H9 (cell line): ENCODE measurements at regions not wholly inside any gene's neighbourhood (a gene's known extent, or its start where the extent isn't known, plus 50 kb on each side); places are given as distances from the start of the nearest gene placed in this dataset.

Experiments
- DNase-seq: peaks from one replicate; pipeline ENCODE4 v3.0.0-alpha.2; 2017
- H2AFZ ChIP-seq: one replicate; pipeline ENCODE4 v1.6.1; 2013; ENCODE audit warnings: mild to moderate bottlenecking, low read length, control low read depth, moderate library complexity
- H2AK5ac ChIP-seq: 2 replicates; pipeline ENCODE4 v1.6.1; 2013; ENCODE audit warnings: low read length, control low read depth, mixed read lengths; ENCODE audit not compliant: insufficient read length
- H2BK120ac ChIP-seq: one replicate; pipeline ENCODE4 v1.6.1; 2013; ENCODE audit warnings: low read depth, mild to moderate bottlenecking, low read length, control low read depth, inconsistent platforms; ENCODE audit not compliant: poor library complexity, severe bottlenecking
- H2BK12ac ChIP-seq: 2 replicates; pipeline ENCODE4 v1.6.1; 2013; ENCODE audit warnings: low read length, control low read depth, mixed read lengths, low read depth; ENCODE audit not compliant: insufficient read length
- H2BK15ac ChIP-seq: 2 replicates; pipeline ENCODE4 v1.6.1; 2013; ENCODE audit warnings: low read depth, low read length, control low read depth
- H2BK20ac ChIP-seq: one replicate; pipeline ENCODE4 v1.6.1; 2013; ENCODE audit warnings: low read depth, mild to moderate bottlenecking, low read length, control low read depth, inconsistent platforms; ENCODE audit not compliant: poor library complexity, severe bottlenecking
- H2BK5ac ChIP-seq: 2 replicates; pipeline ENCODE4 v1.6.1; 2013; ENCODE audit warnings: low read length, control low read depth, mixed read lengths; ENCODE audit not compliant: insufficient read length
- H3K14ac ChIP-seq: 2 replicates; pipeline ENCODE4 v1.6.1; 2013; ENCODE audit warnings: low read length, control low read depth; ENCODE audit not compliant: insufficient read depth
- H3K18ac ChIP-seq: 2 replicates; pipeline ENCODE4 v1.6.1; 2013; ENCODE audit warnings: low read depth, mild to moderate bottlenecking, mixed read lengths, low read length, control low read depth; ENCODE audit not compliant: insufficient read length
- H3K23ac ChIP-seq: 2 replicates; pipeline ENCODE4 v1.6.1; 2013; ENCODE audit warnings: low read length, control low read depth, mixed read lengths, low read depth; ENCODE audit not compliant: insufficient read length
- H3K23me2 ChIP-seq: 2 replicates; pipeline ENCODE4 v1.6.1; 2013; ENCODE audit warnings: low read depth, mild to moderate bottlenecking, mixed read lengths, low read length, control low read depth; ENCODE audit not compliant: insufficient read length, poor library complexity, severe bottlenecking
- H3K27ac ChIP-seq: 2 replicates; pipeline ENCODE4 v1.5.1; 2013; ENCODE audit warnings: low read length, control low read depth, mixed read lengths, low read depth; ENCODE audit not compliant: insufficient read length
- H3K27me3 ChIP-seq: 2 replicates; pipeline ENCODE4 v1.6.1; 2013; ENCODE audit warnings: low read length, control low read depth, inconsistent platforms; ENCODE audit not compliant: insufficient read depth
- H3K4ac ChIP-seq: 2 replicates; pipeline ENCODE4 v1.6.1; 2013; ENCODE audit warnings: low read depth, mild to moderate bottlenecking, control low read depth, inconsistent platforms, low read length, moderate library complexity
- H3K4me1 ChIP-seq: 2 replicates; pipeline ENCODE4 v1.6.1; 2013; ENCODE audit warnings: low read length, control low read depth, inconsistent platforms; ENCODE audit not compliant: insufficient read depth
- H3K4me2 ChIP-seq: 2 replicates; pipeline ENCODE4 v1.6.1; 2013; ENCODE audit warnings: low read length, control low read depth, mixed read lengths; ENCODE audit not compliant: insufficient read length, insufficient read depth
- H3K56ac ChIP-seq: 2 replicates; pipeline ENCODE4 v1.6.1; 2013; ENCODE audit warnings: low read depth, mild to moderate bottlenecking, mixed read lengths, low read length, control low read depth; ENCODE audit not compliant: insufficient read length
- H3K79me1 ChIP-seq: 2 replicates; pipeline ENCODE4 v1.6.1; 2013; ENCODE audit warnings: low read depth, mild to moderate bottlenecking, moderate library complexity, low read length, control low read depth, inconsistent platforms; ENCODE audit not compliant: insufficient read depth, poor library complexity, severe bottlenecking
- H3K79me2 ChIP-seq: 2 replicates; pipeline ENCODE4 v1.6.1; 2013; ENCODE audit warnings: low read length, control low read depth, inconsistent platforms; ENCODE audit not compliant: insufficient read depth
- H3K9ac ChIP-seq: 2 replicates; pipeline ENCODE4 v1.6.1; 2013; ENCODE audit warnings: low read length, control low read depth, mixed read lengths; ENCODE audit not compliant: insufficient read length; ENCODE audit errors: extremely low read depth
- H3K9me3 ChIP-seq: one replicate; pipeline ENCODE4 v1.6.1; 2013; ENCODE audit warnings: low read depth, low read length, inconsistent platforms; ENCODE audit not compliant: control insufficient read depth
- H3T11ph ChIP-seq: one replicate; pipeline ENCODE4 v1.6.1; 2013; ENCODE audit warnings: mild to moderate bottlenecking, low read length, control low read depth, inconsistent platforms
- H4K20me1 ChIP-seq: one replicate; pipeline ENCODE4 v1.6.1; 2013; ENCODE audit not compliant: control insufficient read depth, insufficient read length, insufficient read depth
- H4K5ac ChIP-seq: 2 replicates; pipeline ENCODE4 v1.6.1; 2013; ENCODE audit warnings: low read depth, mild to moderate bottlenecking, mixed read lengths, low read length, control low read depth; ENCODE audit not compliant: insufficient read length
- H4K8ac ChIP-seq: replicated peaks from 2 replicates; pipeline ENCODE4 v1.6.1; 2013; ENCODE audit warnings: low read length, control low read depth, mixed read lengths, low read depth; ENCODE audit not compliant: insufficient read length
- H4K91ac ChIP-seq: 2 replicates; pipeline ENCODE4 v1.6.1; 2013; ENCODE audit warnings: low read depth, mild to moderate bottlenecking, moderate library complexity, mixed read lengths, low read length, control low read depth; ENCODE audit not compliant: insufficient read length
- H3K27ac Mint-ChIP-seq, 3 experiments: 2 replicates in 2 of 3; 3 replicates in 1 of 3; pipeline ENCODE4 v1.8.0; 2020 to 2021; ENCODE audit warnings: mixed read lengths in 3 of 3, mild to moderate bottlenecking in 1 of 3, moderate library complexity in 1 of 3
- H3K27me3 Mint-ChIP-seq: 2 replicates; pipeline ENCODE4 v1.8.0; 2021; ENCODE audit warnings: low read depth, mild to moderate bottlenecking, moderate library complexity, mixed read lengths
- H3K36me3 Mint-ChIP-seq, 3 experiments: 2 replicates in 2 of 3; 3 replicates in 1 of 3; pipeline ENCODE4 v1.8.0; 2020 to 2021; ENCODE audit warnings: low read depth in 3 of 3, mixed read lengths in 3 of 3; ENCODE audit not compliant: insufficient read depth in 1 of 3
- H3K4me1 Mint-ChIP-seq, 2 experiments: 2 replicates each; pipeline ENCODE4 v1.8.0; 2020; ENCODE audit warnings: mixed read lengths in 2 of 2
- H3K4me3 Mint-ChIP-seq, 2 experiments: 2 replicates in 1 of 2; 3 replicates in 1 of 2; pipeline ENCODE4 v1.8.0; 2020 to 2021; ENCODE audit warnings: mild to moderate bottlenecking in 2 of 2, mixed read lengths in 2 of 2, moderate library complexity in 1 of 2
- H3K9me3 Mint-ChIP-seq, 2 experiments: 2 replicates in 1 of 2; 3 replicates in 1 of 2; pipeline ENCODE4 v1.8.0; 2020; ENCODE audit warnings: mild to moderate bottlenecking in 2 of 2, mixed read lengths in 2 of 2, moderate library complexity in 1 of 2
- TF ChIP-seq, protein P1 (sequence below): fragments of 200-600 bp; sonication (generic); conservative IDR thresholded peaks from 3 replicates; pipeline ENCODE4 v1.8.0; 2021; ENCODE audit warnings: antibody characterized with exemption, mild to moderate bottlenecking

DNA sequence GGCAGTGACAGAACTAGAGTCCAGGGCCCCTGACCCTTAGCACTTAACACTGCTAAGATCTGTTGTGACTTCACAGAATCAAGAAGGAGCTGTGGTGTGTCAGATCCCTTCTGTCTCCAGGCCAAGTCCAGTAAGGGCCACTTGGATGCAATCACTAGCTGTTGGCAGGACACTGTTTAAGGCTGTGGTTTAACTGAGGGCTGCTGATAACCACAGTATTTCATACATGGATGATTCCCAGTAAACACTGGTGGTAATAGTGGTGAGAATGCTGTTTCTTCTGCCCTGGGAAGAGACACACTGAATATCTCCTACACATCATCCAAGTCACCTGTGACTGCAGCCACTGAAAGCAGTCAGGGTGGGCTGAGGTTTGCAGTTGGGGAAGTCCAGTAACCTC is 77.7 kb upstream of the FBXO11 start:
- TF ChIP-seq, protein P1, sequence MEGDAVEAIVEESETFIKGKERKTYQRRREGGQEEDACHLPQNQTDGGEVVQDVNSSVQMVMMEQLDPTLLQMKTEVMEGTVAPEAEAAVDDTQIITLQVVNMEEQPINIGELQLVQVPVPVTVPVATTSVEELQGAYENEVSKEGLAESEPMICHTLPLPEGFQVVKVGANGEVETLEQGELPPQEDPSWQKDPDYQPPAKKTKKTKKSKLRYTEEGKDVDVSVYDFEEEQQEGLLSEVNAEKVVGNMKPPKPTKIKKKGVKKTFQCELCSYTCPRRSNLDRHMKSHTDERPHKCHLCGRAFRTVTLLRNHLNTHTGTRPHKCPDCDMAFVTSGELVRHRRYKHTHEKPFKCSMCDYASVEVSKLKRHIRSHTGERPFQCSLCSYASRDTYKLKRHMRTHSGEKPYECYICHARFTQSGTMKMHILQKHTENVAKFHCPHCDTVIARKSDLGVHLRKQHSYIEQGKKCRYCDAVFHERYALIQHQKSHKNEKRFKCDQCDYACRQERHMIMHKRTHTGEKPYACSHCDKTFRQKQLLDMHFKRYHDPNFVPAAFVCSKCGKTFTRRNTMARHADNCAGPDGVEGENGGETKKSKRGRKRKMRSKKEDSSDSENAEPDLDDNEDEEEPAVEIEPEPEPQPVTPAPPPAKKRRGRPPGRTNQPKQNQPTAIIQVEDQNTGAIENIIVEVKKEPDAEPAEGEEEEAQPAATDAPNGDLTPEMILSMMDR, result no peak
- no peak overlapping the region for H2AK5ac ChIP-seq
- no peak overlapping the region for H4K8ac ChIP-seq

More for the DNA sequence above, 77.7 kb upstream of the FBXO11 start:
- no peak overlapping the region for H3K9ac ChIP-seq
- no peaks in the 10 kb centered on the region for H3K9me3 ChIP-seq
- H3K14ac ChIP-seq, result no peak overlapping the region
- Mint-ChIP-seq H3K27me3 (no peaks in the 10 kb centered on the region; the same call in 1 of the 2 replicates), H3K4me3 (no peak overlapping the region), H3K9me3 (no peaks in the 10 kb centered on the region; a peak in 1 of 5 replicates), H3K27ac (no peak overlapping the region), H3K4me1 (no peaks in the 10 kb centered on the region), H3K36me3 (no peaks in the 10 kb centered on the region; a peak in 1 of 7 replicates)
- H3K4ac ChIP-seq, result no peak overlapping the region
- no peak overlapping the region for H3K23ac ChIP-seq
- no peak overlapping the region for H3T11ph ChIP-seq
- H4K91ac ChIP-seq, result no peak overlapping the region
- H3K4me1 ChIP-seq, result no peaks in the 10 kb centered on the region
- H2BK5ac ChIP-seq, result no peak overlapping the region
- no peaks in the 10 kb centered on the region for H3K23me2 ChIP-seq
- no peak overlapping the region for H3K18ac ChIP-seq
- no peak overlapping the region for H2BK120ac ChIP-seq
- H4K5ac ChIP-seq, result no peak overlapping the region
- H2BK12ac ChIP-seq, result no peak overlapping the region
- no peaks in the 10 kb centered on the region for H4K20me1 ChIP-seq
- no peaks in the 10 kb centered on the region for H3K27me3 ChIP-seq
- no peak overlapping the region for H2BK15ac ChIP-seq
- no peak overlapping the region for H3K4me2 ChIP-seq
- H2AFZ ChIP-seq, result no peak overlapping the region
- no peak overlapping the region for H2BK20ac ChIP-seq
- no peak overlapping the region for H3K27ac ChIP-seq
- no peaks in the 10 kb centered on the region for H3K79me1 ChIP-seq
- H3K79me2 ChIP-seq, result no peaks in the 10 kb centered on the region
- H3K56ac ChIP-seq, result no peak overlapping the region
- no peak for DNase-seq
